ENCODE measurements at regions not wholly inside any gene's neighbourhood (a gene's known extent, or its start where the extent isn't known, plus 50 kb on each side); places are given as distances from the start of the nearest gene placed in this dataset.
"Not testable (repeated sequence)": the region's sequence is repeated elsewhere in the genome, so short reads cannot be mapped to it uniquely, and the experiment has no call there.

DNA sequence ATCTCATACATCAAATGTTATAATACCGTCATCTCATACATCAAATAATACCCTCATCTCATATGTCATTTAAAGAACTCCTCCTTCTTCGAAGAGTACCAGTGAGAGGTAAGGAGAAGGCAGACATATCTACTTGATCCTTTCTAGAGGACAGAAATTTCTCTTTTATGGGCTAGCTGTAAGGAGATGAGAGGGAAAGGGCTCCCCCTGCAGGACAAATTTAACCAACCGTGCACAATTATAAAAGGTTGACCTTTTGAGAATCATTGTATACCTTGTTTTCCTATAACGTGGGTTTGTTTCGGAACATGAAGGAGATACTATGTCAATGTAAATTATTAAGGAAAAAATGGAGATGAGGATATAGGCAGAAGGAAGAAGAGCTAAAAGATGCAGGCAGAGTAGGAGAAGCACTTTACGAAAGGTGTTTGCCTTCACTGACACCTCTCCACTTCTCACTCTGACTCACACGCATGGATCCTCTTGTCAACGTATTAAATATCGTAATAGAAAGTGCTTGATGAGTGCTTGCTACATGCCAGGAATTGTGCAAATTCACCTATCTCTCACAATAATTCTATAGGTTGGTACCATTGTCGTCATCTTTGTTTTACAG, 465.9 kb upstream of the ERCC4 start:
- no peak for DNase-seq (ENCODE audit: low read depth)

DNA sequence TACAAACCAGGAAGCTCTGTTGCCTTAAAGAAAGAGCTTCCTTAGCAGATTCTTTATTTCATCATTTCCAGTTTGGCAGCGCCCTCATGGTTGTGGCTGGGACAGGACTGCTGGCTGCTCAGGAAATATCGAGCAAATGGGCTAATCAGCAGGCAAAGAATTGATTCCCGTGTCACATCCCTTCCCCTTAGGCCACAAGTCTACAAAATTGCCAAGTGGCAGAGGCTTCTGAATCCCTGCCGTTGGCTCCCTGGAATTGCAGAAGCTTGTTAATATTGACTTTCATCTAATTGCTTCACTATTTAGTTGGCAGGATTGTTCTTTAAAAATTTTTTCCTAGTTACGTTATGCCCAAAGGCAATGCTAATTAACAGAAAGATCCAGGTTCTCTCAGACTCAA, 456.3 kb upstream of the ERCC4 start:
- DNase-seq (ENCODE audit: low read depth), result no peak

- no peak for DNase-seq (ENCODE audit: low read depth)
These were observed 448.9 kb upstream of the ERCC4 start for GRCh38 chr16:13471036-13471435.

- no peak for DNase-seq (ENCODE audit: low read depth)
These were observed 441.0 kb upstream of the ERCC4 start for GRCh38 chr16:13478991-13479390.

DNA sequence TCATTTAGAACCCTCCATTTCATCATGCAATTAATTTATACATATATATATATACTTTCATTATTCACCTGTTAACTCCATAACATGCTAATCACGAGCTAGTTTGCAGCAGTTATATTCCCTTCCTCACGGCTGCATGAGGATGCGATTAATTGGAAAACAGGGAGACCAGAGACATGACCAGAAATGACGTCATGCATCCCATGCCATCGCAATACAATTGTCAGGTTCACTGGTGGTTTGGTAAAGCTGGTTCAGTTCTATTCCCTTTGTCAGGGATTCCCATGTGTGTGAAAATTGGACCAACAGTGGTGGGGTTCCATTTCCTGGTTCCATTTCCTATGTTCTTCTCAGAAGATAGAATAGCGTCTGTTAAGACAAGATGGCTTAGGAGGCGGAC, 440.4 kb upstream of the ERCC4 start:
- DNase-seq (ENCODE audit: low read depth), result no peak

DNA sequence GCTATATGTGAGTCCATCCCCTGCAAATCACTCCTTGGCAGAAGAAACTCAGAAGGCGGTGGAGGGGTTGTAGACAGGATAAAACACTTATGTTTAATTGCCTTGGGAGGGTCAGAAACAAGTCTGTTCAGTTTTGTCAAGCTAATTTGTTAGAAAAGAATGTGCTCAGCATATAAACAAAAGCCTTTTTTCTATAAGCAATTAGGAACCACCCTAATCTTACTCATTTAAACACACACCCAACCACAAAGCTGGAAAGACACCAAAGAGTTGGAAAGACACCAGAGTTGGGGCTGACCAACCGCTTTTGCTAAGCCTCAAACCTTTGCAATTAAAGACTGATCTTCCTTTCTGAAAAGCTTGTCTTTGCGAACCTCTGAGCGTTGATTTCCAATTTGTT, 439.2 kb upstream of the ERCC4 start:
- DNase-seq (ENCODE audit: low read depth), result no peak

DNA sequence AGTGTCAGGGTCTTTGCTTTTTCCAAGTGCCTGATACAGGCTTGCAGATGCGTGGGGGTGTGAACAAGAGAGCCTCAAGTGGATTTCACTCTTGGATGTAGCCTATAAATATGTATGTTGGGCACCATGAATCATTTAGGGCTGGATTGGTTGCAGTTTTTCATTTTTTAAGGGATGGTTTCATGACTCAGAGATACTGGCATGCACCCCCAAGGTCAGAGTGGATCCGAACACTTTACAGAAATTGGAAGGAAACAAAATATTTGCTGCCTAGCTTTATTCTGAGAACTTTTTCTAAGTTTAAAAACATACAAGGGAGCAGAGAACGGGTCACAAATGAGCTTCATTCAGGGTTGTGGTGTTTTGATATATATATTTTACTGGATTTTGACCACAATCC, 436.8 kb upstream of the ERCC4 start:
- no peak for DNase-seq (ENCODE audit: low read depth)

DNA sequence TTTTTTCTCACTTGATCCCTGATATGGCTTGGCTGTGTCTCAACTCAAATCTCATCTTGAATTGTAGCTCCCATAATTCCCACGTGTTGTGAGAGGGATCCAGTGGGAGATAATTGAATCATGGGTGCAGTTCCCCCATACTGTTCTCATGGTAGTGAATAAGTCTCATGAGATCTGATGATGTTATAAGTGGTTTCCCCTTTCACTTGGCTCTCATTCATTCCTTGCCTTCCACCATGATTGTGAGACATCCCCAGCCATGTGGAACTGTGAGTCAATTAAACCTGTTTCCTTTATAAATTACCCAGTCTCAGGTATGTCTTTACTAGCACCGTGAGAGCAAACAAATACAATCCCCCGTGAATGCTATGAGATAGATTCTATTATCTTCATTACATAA, 430.5 kb upstream of the ERCC4 start:
- not testable (repeated sequence) for DNase-seq (ENCODE audit: low read depth)

DNA sequence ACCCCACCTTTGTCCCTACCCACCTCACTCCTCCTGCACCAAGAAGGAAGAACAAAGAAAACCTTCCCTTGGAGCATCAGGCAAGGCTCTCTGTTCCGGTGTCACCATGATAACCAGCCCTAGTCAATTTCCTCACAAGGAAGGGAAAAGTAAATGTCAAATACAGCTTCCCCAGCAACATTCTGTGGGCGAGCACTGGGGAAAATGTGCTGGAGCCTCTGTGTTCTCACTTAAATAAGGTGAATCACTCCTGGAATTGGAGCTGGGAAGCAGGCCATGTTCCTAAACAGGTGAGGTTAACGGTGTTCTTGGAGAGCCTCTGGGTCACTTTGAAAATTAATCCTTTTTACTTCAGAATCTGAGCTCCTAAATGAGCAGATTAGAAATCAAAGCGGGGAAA, 427.9 kb upstream of the ERCC4 start:
- DNase-seq (ENCODE audit: low read depth), result no peak

GRCh38 chr16:13503960-13504635, 415.9 kb upstream of the ERCC4 start:
- no peak for DNase-seq (ENCODE audit: low read depth)

DNA sequence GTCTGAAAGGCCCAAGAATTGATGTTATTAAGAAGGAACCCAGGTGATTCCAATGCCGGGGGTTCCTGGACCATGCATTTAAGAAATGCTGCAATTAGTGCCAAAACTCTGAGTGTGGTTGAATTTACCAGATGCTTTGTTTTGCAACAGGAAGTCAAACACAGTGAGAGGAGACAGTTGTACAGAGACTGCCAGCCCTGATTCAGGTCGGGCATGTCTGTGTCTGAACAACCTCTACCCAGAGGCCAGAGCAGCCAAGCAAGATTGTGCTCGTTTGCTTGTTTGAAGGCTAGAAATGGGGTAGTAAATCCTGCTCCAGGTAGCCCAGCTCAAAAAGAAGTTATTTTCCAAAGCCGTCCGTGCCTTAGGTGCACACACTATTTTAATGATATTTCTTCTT, 412.4 kb upstream of the ERCC4 start:
- no peak for DNase-seq (ENCODE audit: low read depth)

GRCh38 chr16:13510425-13511151, 409.4 kb upstream of the ERCC4 start:
- DNase-seq (ENCODE audit: low read depth), result no peak

- no peak for DNase-seq (ENCODE audit: low read depth)
These were observed 402.1 kb upstream of the ERCC4 start for GRCh38 chr16:13517841-13518240.

DNA sequence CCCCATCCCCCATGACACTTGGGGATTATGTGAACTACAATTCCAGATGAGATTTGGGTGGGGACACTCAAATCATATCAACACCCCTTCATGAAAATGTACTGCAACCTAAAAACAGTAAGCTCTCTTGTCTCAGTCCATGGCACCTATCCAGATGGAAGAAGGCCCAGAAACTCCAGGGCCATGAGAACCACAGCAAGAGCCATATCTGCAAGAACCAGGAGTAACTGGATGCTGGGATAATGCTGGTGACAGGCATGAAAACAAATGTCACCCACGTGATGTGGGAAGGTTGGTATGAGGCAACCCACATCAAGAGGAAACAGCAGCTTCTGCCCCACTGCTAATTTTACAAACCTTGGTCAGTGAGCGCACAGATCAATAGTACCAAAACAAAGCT, 400.1 kb upstream of the ERCC4 start:
- DNase-seq (ENCODE audit: low read depth), result no peak

GRCh38 chr16:13521356-13521755, 398.6 kb upstream of the ERCC4 start:
- no peak for DNase-seq (ENCODE audit: low read depth)

- no peak for DNase-seq (ENCODE audit: low read depth)
These were observed 392.6 kb upstream of the ERCC4 start for GRCh38 chr16:13527332-13527731.

DNA sequence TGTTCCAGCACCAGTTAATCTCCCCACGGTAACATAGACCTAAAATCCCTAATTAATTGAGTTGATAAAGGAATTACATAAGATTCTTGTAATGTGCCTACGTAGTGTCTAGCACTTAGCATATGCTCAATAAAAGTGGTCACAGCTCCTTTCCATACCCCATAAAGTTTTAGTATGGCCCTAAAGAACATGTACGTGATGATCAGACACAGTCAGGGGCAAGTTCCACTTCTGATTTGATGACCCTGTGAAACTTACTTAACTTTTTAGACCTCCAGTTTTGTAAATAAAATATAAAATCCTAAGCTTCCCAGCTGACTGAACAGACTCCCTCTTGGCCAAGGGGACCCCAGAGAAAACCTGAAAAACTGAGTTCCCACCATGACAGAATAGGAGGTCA, 391.3 kb upstream of the ERCC4 start:
- no peak for DNase-seq (ENCODE audit: low read depth)

DNA sequence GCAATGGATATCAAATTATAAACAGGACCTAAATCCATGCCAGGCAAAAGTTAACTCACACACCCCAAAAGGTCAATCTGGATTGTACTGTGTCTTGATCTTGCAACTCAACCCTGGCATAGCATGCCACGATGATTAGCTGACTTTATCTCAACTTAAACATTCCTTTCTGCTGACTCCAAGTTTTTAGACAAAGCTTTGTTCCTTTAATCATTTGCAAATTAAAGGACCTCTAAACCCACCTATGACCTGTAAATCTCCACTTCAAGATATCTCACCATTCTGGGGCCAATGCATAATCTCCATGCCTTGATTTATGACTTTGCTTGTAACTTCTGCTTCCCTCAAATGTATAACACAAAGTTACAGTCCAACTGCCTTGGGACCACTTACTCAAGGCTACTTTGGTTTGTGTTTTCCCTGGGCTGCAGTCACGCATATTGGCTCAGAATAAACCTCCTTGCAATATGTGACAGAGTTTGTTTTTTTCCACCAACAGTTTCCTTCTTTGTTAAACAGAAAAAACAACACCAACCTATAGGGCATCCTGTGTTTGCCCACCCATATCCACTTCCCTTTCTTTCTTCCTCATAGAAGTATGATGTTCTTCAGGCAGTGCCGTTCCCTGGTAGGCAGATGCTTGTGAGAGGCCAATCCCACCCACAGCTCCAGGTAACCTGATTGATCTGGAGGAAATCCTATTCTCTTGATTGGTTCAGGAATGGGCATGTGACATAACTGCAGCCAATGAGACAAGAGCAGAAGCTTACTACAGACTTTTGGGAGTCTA, 390.6 kb upstream of the ERCC4 start:
- no peak for DNase-seq (ENCODE audit: low read depth)

- no peak for DNase-seq (ENCODE audit: low read depth)
These were observed 379.2 kb upstream of the ERCC4 start for GRCh38 chr16:13540771-13541170.

DNA sequence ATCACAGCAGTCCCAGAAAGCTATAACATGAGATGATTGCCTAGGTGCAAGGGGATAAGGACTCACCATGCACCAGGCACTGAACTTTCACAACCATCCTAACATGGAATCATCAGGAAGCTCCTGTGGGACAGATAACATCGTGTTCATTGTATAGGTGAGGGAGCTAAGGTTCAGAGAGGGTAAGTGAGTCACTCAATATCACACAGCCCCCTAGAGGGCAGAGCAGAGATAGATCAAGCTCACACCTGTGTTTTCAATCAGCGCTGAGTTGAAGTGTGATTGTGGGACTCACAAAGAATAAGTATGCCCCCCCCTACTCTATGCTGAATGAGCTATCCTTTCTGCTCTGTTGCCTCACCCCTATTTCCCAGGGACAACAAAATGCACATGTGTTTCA, 377.7 kb upstream of the ERCC4 start:
- DNase-seq (ENCODE audit: low read depth), result no peak

GRCh38 chr16:13543850-13544249, 376.1 kb upstream of the ERCC4 start:
- no peak for DNase-seq (ENCODE audit: low read depth)

GRCh38 chr16:13545271-13545670, 374.7 kb upstream of the ERCC4 start:
- DNase-seq (ENCODE audit: low read depth), result no peak

Data from forelimb muscle (tissue), 1 donor.